ENCODE measurements at regions not wholly inside any gene's neighbourhood (a gene's known extent, or its start where the extent isn't known, plus 50 kb on each side); places are given as distances from the start of the nearest gene placed in this dataset.

- H3K9me2 ChIP-seq (replicated peaks; ENCODE audit: low read depth, low read length): no peaks in the 10 kb centered on the region
Measured at GRCh38 chr7:20521243-20521642, 94.2 kb upstream of the ABCB5 start.

GRCh38 chr7:20529260-20529659 is 86.2 kb upstream of the ABCB5 start:
- H3K79me2 ChIP-seq (ENCODE audit: insufficient read depth, low read length): no peaks in the 10 kb centered on the region
- no peaks in the 10 kb centered on the region for H3K27me3 ChIP-seq (ENCODE audit: insufficient read depth, low read length, poor library complexity, severe bottlenecking)
- no peak overlapping the region for H3K4me3 ChIP-seq (ENCODE audit: low read length, poor library complexity, severe bottlenecking)
- H4K20me1 ChIP-seq (ENCODE audit: insufficient read depth, low read length, poor library complexity, severe bottlenecking): no peaks in the 10 kb centered on the region
- H3K36me3 ChIP-seq (ENCODE audit: insufficient read depth, low read length): no peaks in the 10 kb centered on the region
- H3K4me1 ChIP-seq (ENCODE audit: insufficient read depth, low read length, poor library complexity, severe bottlenecking): no peaks in the 10 kb centered on the region
- no peak overlapping the region for H2AFZ ChIP-seq (ENCODE audit: low read length)
- H3K9me2 ChIP-seq (replicated peaks; ENCODE audit: low read depth, low read length): no peaks in the 10 kb centered on the region
- H3F3A ChIP-seq (ENCODE audit: low read depth): no peaks in the 10 kb centered on the region
- peaks cover 15% of the 10 kb centered on the region for H3K9me3 ChIP-seq (ENCODE audit: insufficient read depth, low read depth, low read length)
- no peak overlapping the region for H3K4me2 ChIP-seq (ENCODE audit: low read depth, low read length, poor library complexity, severe bottlenecking)
- TF ChIP-seq EZH2phosphoT487 (IDR thresholded peaks at IDR 0.05; ENCODE audit: borderline replicate concordance): no peak
- TF ChIP-seq CTCF (conservative IDR thresholded peaks at IDR 0.05; ENCODE audit: low read length): no peak
- no peak overlapping the region for H3K9ac ChIP-seq (ENCODE audit: low read depth, low read length, poor library complexity, severe bottlenecking)

More at GRCh38 chr7:20521243-20521642, 94.2 kb upstream of the ABCB5 start:
- no peak for TF ChIP-seq CTCF (conservative IDR thresholded peaks at IDR 0.05; ENCODE audit: low read length)
- TF ChIP-seq EZH2phosphoT487 (IDR thresholded peaks at IDR 0.05; ENCODE audit: borderline replicate concordance): no peak
- Histone ChIP-seq H2AFZ (ENCODE audit: low read length) (no peak overlapping the region), H3K4me2 (ENCODE audit: low read depth, low read length, poor library complexity, severe bottlenecking) (no peak overlapping the region), H3K36me3 (ENCODE audit: insufficient read depth, low read length) (no peaks in the 10 kb centered on the region), H3K79me2 (ENCODE audit: insufficient read depth, low read length) (no peaks in the 10 kb centered on the region), H3K27me3 (ENCODE audit: insufficient read depth, low read length, poor library complexity, severe bottlenecking) (no peaks in the 10 kb centered on the region), H3K9me3 (ENCODE audit: insufficient read depth, low read depth, low read length) (0 out of 2 replicates have a peak, but pooled peaks cover 5% of the 10 kb centered on the region), H4K20me1 (ENCODE audit: insufficient read depth, low read length, poor library complexity, severe bottlenecking) (no peaks in the 10 kb centered on the region), H3K4me1 (ENCODE audit: insufficient read depth, low read length, poor library complexity, severe bottlenecking) (no peaks in the 10 kb centered on the region), H3F3A (ENCODE audit: low read depth) (no peaks in the 10 kb centered on the region), H3K4me3 (ENCODE audit: low read length, poor library complexity, severe bottlenecking) (no peak overlapping the region), H3K9ac (ENCODE audit: low read depth, low read length, poor library complexity, severe bottlenecking) (no peak overlapping the region)

GRCh38 chr7:20532890-20533289 is 82.6 kb upstream of the ABCB5 start:
- H2AFZ ChIP-seq (ENCODE audit: low read length): no peak overlapping the region
- H3K4me2 ChIP-seq (ENCODE audit: low read depth, low read length, poor library complexity, severe bottlenecking): no peak overlapping the region
- H3K36me3 ChIP-seq (ENCODE audit: insufficient read depth, low read length): no peaks in the 10 kb centered on the region
- no peaks in the 10 kb centered on the region for H3F3A ChIP-seq (ENCODE audit: low read depth)
- H3K9me2 ChIP-seq (replicated peaks; ENCODE audit: low read depth, low read length): no peaks in the 10 kb centered on the region
- no peak overlapping the region for H3K4me3 ChIP-seq (ENCODE audit: low read length, poor library complexity, severe bottlenecking)
- H4K20me1 ChIP-seq (ENCODE audit: insufficient read depth, low read length, poor library complexity, severe bottlenecking): no peaks in the 10 kb centered on the region
- H3K9me3 ChIP-seq (ENCODE audit: insufficient read depth, low read depth, low read length): peaks cover 15% of the 10 kb centered on the region
- no peaks in the 10 kb centered on the region for H3K79me2 ChIP-seq (ENCODE audit: insufficient read depth, low read length)
- H3K4me1 ChIP-seq (ENCODE audit: insufficient read depth, low read length, poor library complexity, severe bottlenecking): no peaks in the 10 kb centered on the region
- no peak overlapping the region for H3K9ac ChIP-seq (ENCODE audit: low read depth, low read length, poor library complexity, severe bottlenecking)
- H3K27me3 ChIP-seq (ENCODE audit: insufficient read depth, low read length, poor library complexity, severe bottlenecking): no peaks in the 10 kb centered on the region
- TF ChIP-seq CTCF (conservative IDR thresholded peaks at IDR 0.05; ENCODE audit: low read length): no peak
- no peak for TF ChIP-seq EZH2phosphoT487 (IDR thresholded peaks at IDR 0.05; ENCODE audit: borderline replicate concordance)

Measured in Loucy (cell line).